H9 (cell line): ENCODE measurements at regions not wholly inside any gene's neighbourhood (a gene's known extent, or its start where the extent isn't known, plus 50 kb on each side); places are given as distances from the start of the nearest gene placed in this dataset.

ENCODE experiments used
- DNase-seq: peaks from one replicate; pipeline ENCODE4 v3.0.0-alpha.2; 2017
- H2AFZ ChIP-seq: one replicate; pipeline ENCODE4 v1.6.1; 2013; ENCODE audit warnings: mild to moderate bottlenecking, low read length, control low read depth, moderate library complexity
- H2AK5ac ChIP-seq: 2 replicates; pipeline ENCODE4 v1.6.1; 2013; ENCODE audit warnings: low read length, control low read depth, mixed read lengths; ENCODE audit not compliant: insufficient read length
- H2BK120ac ChIP-seq: one replicate; pipeline ENCODE4 v1.6.1; 2013; ENCODE audit warnings: low read depth, mild to moderate bottlenecking, low read length, control low read depth, inconsistent platforms; ENCODE audit not compliant: poor library complexity, severe bottlenecking
- H2BK12ac ChIP-seq: 2 replicates; pipeline ENCODE4 v1.6.1; 2013; ENCODE audit warnings: low read length, control low read depth, mixed read lengths, low read depth; ENCODE audit not compliant: insufficient read length
- H2BK15ac ChIP-seq: 2 replicates; pipeline ENCODE4 v1.6.1; 2013; ENCODE audit warnings: low read depth, low read length, control low read depth
- H2BK20ac ChIP-seq: one replicate; pipeline ENCODE4 v1.6.1; 2013; ENCODE audit warnings: low read depth, mild to moderate bottlenecking, low read length, control low read depth, inconsistent platforms; ENCODE audit not compliant: poor library complexity, severe bottlenecking
- H2BK5ac ChIP-seq: 2 replicates; pipeline ENCODE4 v1.6.1; 2013; ENCODE audit warnings: low read length, control low read depth, mixed read lengths; ENCODE audit not compliant: insufficient read length
- H3K14ac ChIP-seq: 2 replicates; pipeline ENCODE4 v1.6.1; 2013; ENCODE audit warnings: low read length, control low read depth; ENCODE audit not compliant: insufficient read depth
- H3K18ac ChIP-seq: 2 replicates; pipeline ENCODE4 v1.6.1; 2013; ENCODE audit warnings: low read depth, mild to moderate bottlenecking, mixed read lengths, low read length, control low read depth; ENCODE audit not compliant: insufficient read length
- H3K23ac ChIP-seq: 2 replicates; pipeline ENCODE4 v1.6.1; 2013; ENCODE audit warnings: low read length, control low read depth, mixed read lengths, low read depth; ENCODE audit not compliant: insufficient read length
- H3K23me2 ChIP-seq: 2 replicates; pipeline ENCODE4 v1.6.1; 2013; ENCODE audit warnings: low read depth, mild to moderate bottlenecking, mixed read lengths, low read length, control low read depth; ENCODE audit not compliant: insufficient read length, poor library complexity, severe bottlenecking
- H3K27ac ChIP-seq: 2 replicates; pipeline ENCODE4 v1.5.1; 2013; ENCODE audit warnings: low read length, control low read depth, mixed read lengths, low read depth; ENCODE audit not compliant: insufficient read length
- H3K27me3 ChIP-seq: 2 replicates; pipeline ENCODE4 v1.6.1; 2013; ENCODE audit warnings: low read length, control low read depth, inconsistent platforms; ENCODE audit not compliant: insufficient read depth
- H3K4ac ChIP-seq: 2 replicates; pipeline ENCODE4 v1.6.1; 2013; ENCODE audit warnings: low read depth, mild to moderate bottlenecking, control low read depth, inconsistent platforms, low read length, moderate library complexity
- H3K4me1 ChIP-seq: 2 replicates; pipeline ENCODE4 v1.6.1; 2013; ENCODE audit warnings: low read length, control low read depth, inconsistent platforms; ENCODE audit not compliant: insufficient read depth
- H3K4me2 ChIP-seq: 2 replicates; pipeline ENCODE4 v1.6.1; 2013; ENCODE audit warnings: low read length, control low read depth, mixed read lengths; ENCODE audit not compliant: insufficient read length, insufficient read depth
- H3K56ac ChIP-seq: 2 replicates; pipeline ENCODE4 v1.6.1; 2013; ENCODE audit warnings: low read depth, mild to moderate bottlenecking, mixed read lengths, low read length, control low read depth; ENCODE audit not compliant: insufficient read length
- H3K79me1 ChIP-seq: 2 replicates; pipeline ENCODE4 v1.6.1; 2013; ENCODE audit warnings: low read depth, mild to moderate bottlenecking, moderate library complexity, low read length, control low read depth, inconsistent platforms; ENCODE audit not compliant: insufficient read depth, poor library complexity, severe bottlenecking
- H3K79me2 ChIP-seq: 2 replicates; pipeline ENCODE4 v1.6.1; 2013; ENCODE audit warnings: low read length, control low read depth, inconsistent platforms; ENCODE audit not compliant: insufficient read depth
- H3K9ac ChIP-seq: 2 replicates; pipeline ENCODE4 v1.6.1; 2013; ENCODE audit warnings: low read length, control low read depth, mixed read lengths; ENCODE audit not compliant: insufficient read length; ENCODE audit errors: extremely low read depth
- H3K9me3 ChIP-seq: one replicate; pipeline ENCODE4 v1.6.1; 2013; ENCODE audit warnings: low read depth, low read length, inconsistent platforms; ENCODE audit not compliant: control insufficient read depth
- H3T11ph ChIP-seq: one replicate; pipeline ENCODE4 v1.6.1; 2013; ENCODE audit warnings: mild to moderate bottlenecking, low read length, control low read depth, inconsistent platforms
- H4K20me1 ChIP-seq: one replicate; pipeline ENCODE4 v1.6.1; 2013; ENCODE audit not compliant: control insufficient read depth, insufficient read length, insufficient read depth
- H4K5ac ChIP-seq: 2 replicates; pipeline ENCODE4 v1.6.1; 2013; ENCODE audit warnings: low read depth, mild to moderate bottlenecking, mixed read lengths, low read length, control low read depth; ENCODE audit not compliant: insufficient read length
- H4K8ac ChIP-seq: replicated peaks from 2 replicates; pipeline ENCODE4 v1.6.1; 2013; ENCODE audit warnings: low read length, control low read depth, mixed read lengths, low read depth; ENCODE audit not compliant: insufficient read length
- H4K91ac ChIP-seq: 2 replicates; pipeline ENCODE4 v1.6.1; 2013; ENCODE audit warnings: low read depth, mild to moderate bottlenecking, moderate library complexity, mixed read lengths, low read length, control low read depth; ENCODE audit not compliant: insufficient read length
- H3K27ac Mint-ChIP-seq, 3 experiments: 2 replicates in 2 of 3; 3 replicates in 1 of 3; pipeline ENCODE4 v1.8.0; 2020 to 2021; ENCODE audit warnings: mixed read lengths in 3 of 3, mild to moderate bottlenecking in 1 of 3, moderate library complexity in 1 of 3
- H3K27me3 Mint-ChIP-seq: 2 replicates; pipeline ENCODE4 v1.8.0; 2021; ENCODE audit warnings: low read depth, mild to moderate bottlenecking, moderate library complexity, mixed read lengths
- H3K36me3 Mint-ChIP-seq, 3 experiments: 2 replicates in 2 of 3; 3 replicates in 1 of 3; pipeline ENCODE4 v1.8.0; 2020 to 2021; ENCODE audit warnings: low read depth in 3 of 3, mixed read lengths in 3 of 3; ENCODE audit not compliant: insufficient read depth in 1 of 3
- H3K4me1 Mint-ChIP-seq, 2 experiments: 2 replicates each; pipeline ENCODE4 v1.8.0; 2020; ENCODE audit warnings: mixed read lengths in 2 of 2
- H3K4me3 Mint-ChIP-seq, 2 experiments: 2 replicates in 1 of 2; 3 replicates in 1 of 2; pipeline ENCODE4 v1.8.0; 2020 to 2021; ENCODE audit warnings: mild to moderate bottlenecking in 2 of 2, mixed read lengths in 2 of 2, moderate library complexity in 1 of 2
- H3K9me3 Mint-ChIP-seq, 2 experiments: 2 replicates in 1 of 2; 3 replicates in 1 of 2; pipeline ENCODE4 v1.8.0; 2020; ENCODE audit warnings: mild to moderate bottlenecking in 2 of 2, mixed read lengths in 2 of 2, moderate library complexity in 1 of 2
- WGBS: extraction: QIAGEN DNeasy Blood & Tissue Kit; methylation state at CpG from one replicate; pipeline ENCODE4 v1.1.7; 2013; ENCODE audit warnings: missing lambda C conversion rate, low lambda C conversion rate, mixed read lengths; ENCODE audit not compliant: insufficient read length; ENCODE audit errors: extremely low coverage; 5-methylcytosine and 5-hydroxymethylcytosine counted together
- TF ChIP-seq, protein P1 (sequence below): fragments of 200-600 bp; sonication (generic); conservative IDR thresholded peaks from 3 replicates; pipeline ENCODE4 v1.8.0; 2021; ENCODE audit warnings: antibody characterized with exemption, mild to moderate bottlenecking

GRCh38 chr17:77740481-77740880 is 218.0 kb upstream of the TNRC6C start:
- no peak overlapping the region for H2BK15ac ChIP-seq
- Mint-ChIP-seq H3K9me3 (peaks cover 12 to 22% of the 10 kb centered on the region in 2 experiments), H3K4me3 (no peak overlapping the region), H3K27ac (no peak overlapping the region), H3K27me3 (peaks cover 88% of the 10 kb centered on the region), H3K4me1 (peaks cover 58 to 69% of the 10 kb centered on the region in 2 experiments), H3K36me3 (peaks cover 0 to 19% (median 0%) of the 10 kb centered on the region in 3 experiments; a peak in 3 of 7 replicates)
- H2BK12ac ChIP-seq, result no peak overlapping the region
- no peak overlapping the region for H2BK20ac ChIP-seq
- no peak overlapping the region for H3K23ac ChIP-seq
- TF ChIP-seq, protein P1, sequence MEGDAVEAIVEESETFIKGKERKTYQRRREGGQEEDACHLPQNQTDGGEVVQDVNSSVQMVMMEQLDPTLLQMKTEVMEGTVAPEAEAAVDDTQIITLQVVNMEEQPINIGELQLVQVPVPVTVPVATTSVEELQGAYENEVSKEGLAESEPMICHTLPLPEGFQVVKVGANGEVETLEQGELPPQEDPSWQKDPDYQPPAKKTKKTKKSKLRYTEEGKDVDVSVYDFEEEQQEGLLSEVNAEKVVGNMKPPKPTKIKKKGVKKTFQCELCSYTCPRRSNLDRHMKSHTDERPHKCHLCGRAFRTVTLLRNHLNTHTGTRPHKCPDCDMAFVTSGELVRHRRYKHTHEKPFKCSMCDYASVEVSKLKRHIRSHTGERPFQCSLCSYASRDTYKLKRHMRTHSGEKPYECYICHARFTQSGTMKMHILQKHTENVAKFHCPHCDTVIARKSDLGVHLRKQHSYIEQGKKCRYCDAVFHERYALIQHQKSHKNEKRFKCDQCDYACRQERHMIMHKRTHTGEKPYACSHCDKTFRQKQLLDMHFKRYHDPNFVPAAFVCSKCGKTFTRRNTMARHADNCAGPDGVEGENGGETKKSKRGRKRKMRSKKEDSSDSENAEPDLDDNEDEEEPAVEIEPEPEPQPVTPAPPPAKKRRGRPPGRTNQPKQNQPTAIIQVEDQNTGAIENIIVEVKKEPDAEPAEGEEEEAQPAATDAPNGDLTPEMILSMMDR, result no peak
- H3K79me1 ChIP-seq, result no peaks in the 10 kb centered on the region
- no peak overlapping the region for H3K4me2 ChIP-seq
- H3K9ac ChIP-seq, result no peak overlapping the region
- H3K79me2 ChIP-seq, result no peaks in the 10 kb centered on the region
- H2BK120ac ChIP-seq, result no peak overlapping the region
- H3K9me3 ChIP-seq, result no peaks in the 10 kb centered on the region
- no peak overlapping the region for H2AFZ ChIP-seq
- H2BK5ac ChIP-seq, result no peak overlapping the region
- H3K4me1 ChIP-seq, result no peaks in the 10 kb centered on the region
- no peak overlapping the region for H4K91ac ChIP-seq
- no peak overlapping the region for H3K18ac ChIP-seq
- H4K8ac ChIP-seq, result no peak overlapping the region
- no peak overlapping the region for H3K56ac ChIP-seq
- DNase-seq, result no peak
- no peaks in the 10 kb centered on the region for H3K23me2 ChIP-seq
- no peak overlapping the region for H2AK5ac ChIP-seq
- no peaks in the 10 kb centered on the region for H4K20me1 ChIP-seq
- no peak overlapping the region for H3T11ph ChIP-seq
- no peak overlapping the region for H3K4ac ChIP-seq
- peaks cover 7% of the 10 kb centered on the region; the same call in 1 of the 2 replicates for H3K27me3 ChIP-seq
- WGBS, result no CpG with 5 or more reads among the region's 7 CpGs
- no peak overlapping the region for H3K14ac ChIP-seq
- no peak overlapping the region for H4K5ac ChIP-seq
- no peak overlapping the region for H3K27ac ChIP-seq
